H9 (cell line): ENCODE measurements at regions not wholly inside any gene's neighbourhood (a gene's known extent, or its start where the extent isn't known, plus 50 kb on each side); places are given as distances from the start of the nearest gene placed in this dataset.

Experiments
- DNase-seq: peaks from one replicate; pipeline ENCODE4 v3.0.0-alpha.2; 2017
- H2AFZ ChIP-seq: one replicate; pipeline ENCODE4 v1.6.1; 2013; ENCODE audit warnings: mild to moderate bottlenecking, low read length, control low read depth, moderate library complexity
- H2AK5ac ChIP-seq: 2 replicates; pipeline ENCODE4 v1.6.1; 2013; ENCODE audit warnings: low read length, control low read depth, mixed read lengths; ENCODE audit not compliant: insufficient read length
- H2BK120ac ChIP-seq: one replicate; pipeline ENCODE4 v1.6.1; 2013; ENCODE audit warnings: low read depth, mild to moderate bottlenecking, low read length, control low read depth, inconsistent platforms; ENCODE audit not compliant: poor library complexity, severe bottlenecking
- H2BK12ac ChIP-seq: 2 replicates; pipeline ENCODE4 v1.6.1; 2013; ENCODE audit warnings: low read length, control low read depth, mixed read lengths, low read depth; ENCODE audit not compliant: insufficient read length
- H2BK15ac ChIP-seq: 2 replicates; pipeline ENCODE4 v1.6.1; 2013; ENCODE audit warnings: low read depth, low read length, control low read depth
- H2BK20ac ChIP-seq: one replicate; pipeline ENCODE4 v1.6.1; 2013; ENCODE audit warnings: low read depth, mild to moderate bottlenecking, low read length, control low read depth, inconsistent platforms; ENCODE audit not compliant: poor library complexity, severe bottlenecking
- H2BK5ac ChIP-seq: 2 replicates; pipeline ENCODE4 v1.6.1; 2013; ENCODE audit warnings: low read length, control low read depth, mixed read lengths; ENCODE audit not compliant: insufficient read length
- H3K14ac ChIP-seq: 2 replicates; pipeline ENCODE4 v1.6.1; 2013; ENCODE audit warnings: low read length, control low read depth; ENCODE audit not compliant: insufficient read depth
- H3K18ac ChIP-seq: 2 replicates; pipeline ENCODE4 v1.6.1; 2013; ENCODE audit warnings: low read depth, mild to moderate bottlenecking, mixed read lengths, low read length, control low read depth; ENCODE audit not compliant: insufficient read length
- H3K23ac ChIP-seq: 2 replicates; pipeline ENCODE4 v1.6.1; 2013; ENCODE audit warnings: low read length, control low read depth, mixed read lengths, low read depth; ENCODE audit not compliant: insufficient read length
- H3K23me2 ChIP-seq: 2 replicates; pipeline ENCODE4 v1.6.1; 2013; ENCODE audit warnings: low read depth, mild to moderate bottlenecking, mixed read lengths, low read length, control low read depth; ENCODE audit not compliant: insufficient read length, poor library complexity, severe bottlenecking
- H3K27ac ChIP-seq: 2 replicates; pipeline ENCODE4 v1.5.1; 2013; ENCODE audit warnings: low read length, control low read depth, mixed read lengths, low read depth; ENCODE audit not compliant: insufficient read length
- H3K27me3 ChIP-seq: 2 replicates; pipeline ENCODE4 v1.6.1; 2013; ENCODE audit warnings: low read length, control low read depth, inconsistent platforms; ENCODE audit not compliant: insufficient read depth
- H3K4ac ChIP-seq: 2 replicates; pipeline ENCODE4 v1.6.1; 2013; ENCODE audit warnings: low read depth, mild to moderate bottlenecking, control low read depth, inconsistent platforms, low read length, moderate library complexity
- H3K4me1 ChIP-seq: 2 replicates; pipeline ENCODE4 v1.6.1; 2013; ENCODE audit warnings: low read length, control low read depth, inconsistent platforms; ENCODE audit not compliant: insufficient read depth
- H3K4me2 ChIP-seq: 2 replicates; pipeline ENCODE4 v1.6.1; 2013; ENCODE audit warnings: low read length, control low read depth, mixed read lengths; ENCODE audit not compliant: insufficient read length, insufficient read depth
- H3K56ac ChIP-seq: 2 replicates; pipeline ENCODE4 v1.6.1; 2013; ENCODE audit warnings: low read depth, mild to moderate bottlenecking, mixed read lengths, low read length, control low read depth; ENCODE audit not compliant: insufficient read length
- H3K79me1 ChIP-seq: 2 replicates; pipeline ENCODE4 v1.6.1; 2013; ENCODE audit warnings: low read depth, mild to moderate bottlenecking, moderate library complexity, low read length, control low read depth, inconsistent platforms; ENCODE audit not compliant: insufficient read depth, poor library complexity, severe bottlenecking
- H3K79me2 ChIP-seq: 2 replicates; pipeline ENCODE4 v1.6.1; 2013; ENCODE audit warnings: low read length, control low read depth, inconsistent platforms; ENCODE audit not compliant: insufficient read depth
- H3K9ac ChIP-seq: 2 replicates; pipeline ENCODE4 v1.6.1; 2013; ENCODE audit warnings: low read length, control low read depth, mixed read lengths; ENCODE audit not compliant: insufficient read length; ENCODE audit errors: extremely low read depth
- H3K9me3 ChIP-seq: one replicate; pipeline ENCODE4 v1.6.1; 2013; ENCODE audit warnings: low read depth, low read length, inconsistent platforms; ENCODE audit not compliant: control insufficient read depth
- H3T11ph ChIP-seq: one replicate; pipeline ENCODE4 v1.6.1; 2013; ENCODE audit warnings: mild to moderate bottlenecking, low read length, control low read depth, inconsistent platforms
- H4K20me1 ChIP-seq: one replicate; pipeline ENCODE4 v1.6.1; 2013; ENCODE audit not compliant: control insufficient read depth, insufficient read length, insufficient read depth
- H4K5ac ChIP-seq: 2 replicates; pipeline ENCODE4 v1.6.1; 2013; ENCODE audit warnings: low read depth, mild to moderate bottlenecking, mixed read lengths, low read length, control low read depth; ENCODE audit not compliant: insufficient read length
- H4K8ac ChIP-seq: replicated peaks from 2 replicates; pipeline ENCODE4 v1.6.1; 2013; ENCODE audit warnings: low read length, control low read depth, mixed read lengths, low read depth; ENCODE audit not compliant: insufficient read length
- H4K91ac ChIP-seq: 2 replicates; pipeline ENCODE4 v1.6.1; 2013; ENCODE audit warnings: low read depth, mild to moderate bottlenecking, moderate library complexity, mixed read lengths, low read length, control low read depth; ENCODE audit not compliant: insufficient read length
- H3K27ac Mint-ChIP-seq, 3 experiments: 2 replicates in 2 of 3; 3 replicates in 1 of 3; pipeline ENCODE4 v1.8.0; 2020 to 2021; ENCODE audit warnings: mixed read lengths in 3 of 3, mild to moderate bottlenecking in 1 of 3, moderate library complexity in 1 of 3
- H3K27me3 Mint-ChIP-seq: 2 replicates; pipeline ENCODE4 v1.8.0; 2021; ENCODE audit warnings: low read depth, mild to moderate bottlenecking, moderate library complexity, mixed read lengths
- H3K36me3 Mint-ChIP-seq, 3 experiments: 2 replicates in 2 of 3; 3 replicates in 1 of 3; pipeline ENCODE4 v1.8.0; 2020 to 2021; ENCODE audit warnings: low read depth in 3 of 3, mixed read lengths in 3 of 3; ENCODE audit not compliant: insufficient read depth in 1 of 3
- H3K4me1 Mint-ChIP-seq, 2 experiments: 2 replicates each; pipeline ENCODE4 v1.8.0; 2020; ENCODE audit warnings: mixed read lengths in 2 of 2
- H3K4me3 Mint-ChIP-seq, 2 experiments: 2 replicates in 1 of 2; 3 replicates in 1 of 2; pipeline ENCODE4 v1.8.0; 2020 to 2021; ENCODE audit warnings: mild to moderate bottlenecking in 2 of 2, mixed read lengths in 2 of 2, moderate library complexity in 1 of 2
- H3K9me3 Mint-ChIP-seq, 2 experiments: 2 replicates in 1 of 2; 3 replicates in 1 of 2; pipeline ENCODE4 v1.8.0; 2020; ENCODE audit warnings: mild to moderate bottlenecking in 2 of 2, mixed read lengths in 2 of 2, moderate library complexity in 1 of 2
- CTCF ChIP-seq: fragments of 200-600 bp; sonication (generic); conservative IDR thresholded peaks from 3 replicates; pipeline ENCODE4 v1.8.0; 2021; ENCODE audit warnings: antibody characterized with exemption, mild to moderate bottlenecking
- WGBS: extraction: QIAGEN DNeasy Blood & Tissue Kit; methylation state at CpG from one replicate; pipeline ENCODE4 v1.1.7; 2013; ENCODE audit warnings: missing lambda C conversion rate, low lambda C conversion rate, mixed read lengths; ENCODE audit not compliant: insufficient read length; ENCODE audit errors: extremely low coverage; 5-methylcytosine and 5-hydroxymethylcytosine counted together

- Histone ChIP-seq H4K20me1 (no peaks in the 10 kb centered on the region), H3T11ph (no peak overlapping the region), H3K56ac (no peak overlapping the region), H3K9me3 (no peaks in the 10 kb centered on the region), H3K79me2 (no peaks in the 10 kb centered on the region), H3K27ac (no peak overlapping the region), H3K18ac (no peak overlapping the region), H3K79me1 (no peaks in the 10 kb centered on the region), H3K27me3 (no peaks in the 10 kb centered on the region), H3K4me2 (no peak overlapping the region), H2BK5ac (no peak overlapping the region), H3K23ac (no peak overlapping the region), H4K8ac (no peak overlapping the region), H3K4ac (no peak overlapping the region), H4K91ac (no peak overlapping the region), H2BK120ac (no peak overlapping the region), H3K9ac (no peak overlapping the region), H3K23me2 (no peaks in the 10 kb centered on the region), H2BK15ac (no peak overlapping the region), H2AK5ac (no peak overlapping the region), H4K5ac (no peak overlapping the region), H2BK20ac (no peak overlapping the region), H3K14ac (no peak overlapping the region), H2BK12ac (no peak overlapping the region), H2AFZ (no peak overlapping the region), H3K4me1 (no peaks in the 10 kb centered on the region)
- Mint-ChIP-seq H3K27me3 (peaks cover 4% of the 10 kb centered on the region; the same call in 1 of the 2 replicates), H3K4me3 (no peak overlapping the region), H3K36me3 (peaks cover 0 to 7% (median 4%) of the 10 kb centered on the region in 3 experiments; a peak in 2 of 7 replicates), H3K9me3 (peaks cover 4 to 10% of the 10 kb centered on the region in 2 experiments; a peak in 4 of 5 replicates), H3K4me1 (peaks cover 12 to 14% of the 10 kb centered on the region in 2 experiments), H3K27ac (no peak overlapping the region)
- TF ChIP-seq CTCF, result no peak
- 100% methylated on average over 6 of the region's 7 CpGs for WGBS
- no peak for DNase-seq
These were observed 366.0 kb downstream of the C16orf95 start for GRCh38 chr16:86951041-86951822.
